ENCODE measurements at regions not wholly inside any gene's neighbourhood (a gene's known extent, or its start where the extent isn't known, plus 50 kb on each side); places are given as distances from the start of the nearest gene placed in this dataset.

DNA sequence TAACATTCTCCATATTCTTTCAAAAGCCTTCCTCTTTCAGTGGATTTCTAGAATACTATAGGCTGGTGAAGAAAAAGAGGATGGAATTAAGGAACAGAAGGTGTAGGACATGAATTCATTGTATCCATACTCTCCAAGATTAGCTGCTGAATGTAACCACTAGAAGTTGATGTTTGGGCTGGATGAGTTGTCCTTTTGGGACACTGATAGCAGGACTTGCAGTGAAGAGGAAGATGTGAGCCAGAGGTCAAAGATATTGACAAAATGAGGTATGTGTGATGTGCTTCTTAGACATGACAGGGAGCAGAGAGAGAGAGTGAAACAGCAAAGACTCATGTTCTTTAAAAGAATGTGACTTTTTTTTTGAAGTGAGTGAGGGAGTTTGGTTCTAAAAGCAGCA, 134.3 kb upstream of the MAN1A1 start:
- CTCF ChIA-PET, result no interaction called here
- no peak overlapping the region for H3K27ac ChIP-seq
- POLR2A ChIA-PET (ENCODE audit: low non-redundant PET), result no interaction called here
- TF ChIP-seq, protein P1, sequence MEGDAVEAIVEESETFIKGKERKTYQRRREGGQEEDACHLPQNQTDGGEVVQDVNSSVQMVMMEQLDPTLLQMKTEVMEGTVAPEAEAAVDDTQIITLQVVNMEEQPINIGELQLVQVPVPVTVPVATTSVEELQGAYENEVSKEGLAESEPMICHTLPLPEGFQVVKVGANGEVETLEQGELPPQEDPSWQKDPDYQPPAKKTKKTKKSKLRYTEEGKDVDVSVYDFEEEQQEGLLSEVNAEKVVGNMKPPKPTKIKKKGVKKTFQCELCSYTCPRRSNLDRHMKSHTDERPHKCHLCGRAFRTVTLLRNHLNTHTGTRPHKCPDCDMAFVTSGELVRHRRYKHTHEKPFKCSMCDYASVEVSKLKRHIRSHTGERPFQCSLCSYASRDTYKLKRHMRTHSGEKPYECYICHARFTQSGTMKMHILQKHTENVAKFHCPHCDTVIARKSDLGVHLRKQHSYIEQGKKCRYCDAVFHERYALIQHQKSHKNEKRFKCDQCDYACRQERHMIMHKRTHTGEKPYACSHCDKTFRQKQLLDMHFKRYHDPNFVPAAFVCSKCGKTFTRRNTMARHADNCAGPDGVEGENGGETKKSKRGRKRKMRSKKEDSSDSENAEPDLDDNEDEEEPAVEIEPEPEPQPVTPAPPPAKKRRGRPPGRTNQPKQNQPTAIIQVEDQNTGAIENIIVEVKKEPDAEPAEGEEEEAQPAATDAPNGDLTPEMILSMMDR (conservative IDR thresholded peaks at IDR 0.05; ENCODE audit: low read depth), result no peak
- DNase-seq (ENCODE audit: low spot score), result no peak

DNA sequence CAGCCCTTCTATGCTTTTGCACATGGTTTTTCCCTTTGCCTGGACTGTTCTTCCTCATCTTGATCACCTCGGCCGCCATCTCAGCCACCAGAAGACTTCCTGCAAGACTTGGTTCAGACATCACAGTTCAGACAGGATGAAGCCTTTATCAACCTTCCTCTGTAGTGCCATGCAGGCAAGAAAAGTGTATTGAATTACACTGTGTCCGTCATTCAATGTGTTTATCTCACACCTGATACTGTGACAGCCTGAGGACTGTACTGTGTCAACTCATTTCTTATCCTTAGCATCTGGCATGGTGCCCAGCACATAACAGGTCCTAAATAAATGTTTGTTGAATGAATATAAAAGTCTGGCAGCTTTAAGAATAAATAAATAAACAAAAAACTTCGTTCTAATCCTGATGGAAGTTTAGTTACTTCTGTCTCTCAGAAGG, 133.3 kb upstream of the MAN1A1 start:
- TF ChIP-seq, protein P1 (conservative IDR thresholded peaks at IDR 0.05; ENCODE audit: low read depth), result no peak
- CTCF ChIA-PET, result no interaction called here
- POLR2A ChIA-PET (ENCODE audit: low non-redundant PET), result no interaction called here
- DNase-seq (ENCODE audit: low spot score), result no peak
- no peak overlapping the region for H3K27ac ChIP-seq

GRCh38 chr6:119481976-119482375, 132.4 kb upstream of the MAN1A1 start:
- TF ChIP-seq, protein P1 (conservative IDR thresholded peaks at IDR 0.05; ENCODE audit: low read depth), result no peak
- CTCF ChIA-PET, result no interaction called here
- POLR2A ChIA-PET (ENCODE audit: low non-redundant PET), result no interaction called here
- H3K27ac ChIP-seq, result no peak overlapping the region
- no peak for DNase-seq (ENCODE audit: low spot score)

- ChIA-PET POLR2A (ENCODE audit: low non-redundant PET) (no interaction called here), CTCF (no interaction called here)
- no peak overlapping the region for H3K27ac ChIP-seq
- DNase-seq (ENCODE audit: low spot score), result no peak
- TF ChIP-seq, protein P1 (conservative IDR thresholded peaks at IDR 0.05; ENCODE audit: low read depth), result no peak
These were observed 131.5 kb upstream of the MAN1A1 start for GRCh38 chr6:119480961-119481497.

GRCh38 chr6:119479860-119480655, 130.5 kb upstream of the MAN1A1 start:
- no peak overlapping the region for H3K27ac ChIP-seq
- DNase-seq (ENCODE audit: low spot score), result no peak
- CTCF ChIA-PET, result no interaction called here
- TF ChIP-seq, protein P1 (conservative IDR thresholded peaks at IDR 0.05; ENCODE audit: low read depth), result no peak
- POLR2A ChIA-PET (ENCODE audit: low non-redundant PET), result no interaction called here

DNA sequence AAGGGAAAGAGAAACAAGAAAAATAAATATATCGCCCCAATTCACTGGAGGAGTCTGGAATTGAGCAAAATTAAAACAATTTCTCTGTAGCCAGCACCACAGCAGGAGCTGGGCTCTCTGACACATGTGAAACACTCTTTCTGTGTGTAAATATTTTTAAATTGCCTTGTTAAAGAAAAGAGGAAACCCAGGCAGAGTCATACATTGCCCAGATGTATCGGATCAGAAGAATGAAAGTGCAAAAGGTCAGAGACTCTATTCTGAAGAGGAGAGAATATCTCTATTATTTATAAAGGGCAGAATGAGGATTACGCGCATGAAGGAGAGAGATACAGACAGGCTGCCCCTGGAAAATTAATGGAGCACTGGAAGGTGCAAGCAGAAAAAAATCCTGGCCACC, 127.0 kb upstream of the MAN1A1 start:
- POLR2A ChIA-PET (ENCODE audit: low non-redundant PET), result no interaction called here
- H3K27ac ChIP-seq, result no peak overlapping the region
- DNase-seq (ENCODE audit: low spot score), result no peak
- CTCF ChIA-PET, result no interaction called here
- TF ChIP-seq, protein P1 (conservative IDR thresholded peaks at IDR 0.05; ENCODE audit: low read depth), result no peak
